ENCODE measurements at regions not wholly inside any gene's neighbourhood (a gene's known extent, or its start where the extent isn't known, plus 50 kb on each side); places are given as distances from the start of the nearest gene placed in this dataset.

DNA sequence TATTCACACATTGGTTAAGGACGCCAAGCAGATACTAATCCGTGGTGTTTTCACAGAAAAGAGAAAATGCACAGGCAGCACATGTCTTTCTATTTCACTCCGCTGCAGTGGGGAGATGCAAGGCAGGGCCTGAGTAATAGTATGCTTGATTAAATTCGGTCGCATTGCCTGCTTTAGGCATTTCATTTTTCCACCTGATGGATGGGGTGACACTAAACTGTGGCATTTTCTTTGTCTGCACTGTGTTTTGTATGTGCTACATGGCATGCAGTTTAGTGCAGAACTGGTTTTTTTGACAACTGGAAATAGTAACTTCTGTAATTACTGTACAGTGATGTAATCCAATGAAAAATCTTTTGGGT, 94.9 kb downstream of the SLC17A6 start:
- no peak for TF ChIP-seq TSHZ2 (CRISPR knock-in tag; IDR thresholded peaks at IDR 0.05)
- TF ChIP-seq, protein P1, sequence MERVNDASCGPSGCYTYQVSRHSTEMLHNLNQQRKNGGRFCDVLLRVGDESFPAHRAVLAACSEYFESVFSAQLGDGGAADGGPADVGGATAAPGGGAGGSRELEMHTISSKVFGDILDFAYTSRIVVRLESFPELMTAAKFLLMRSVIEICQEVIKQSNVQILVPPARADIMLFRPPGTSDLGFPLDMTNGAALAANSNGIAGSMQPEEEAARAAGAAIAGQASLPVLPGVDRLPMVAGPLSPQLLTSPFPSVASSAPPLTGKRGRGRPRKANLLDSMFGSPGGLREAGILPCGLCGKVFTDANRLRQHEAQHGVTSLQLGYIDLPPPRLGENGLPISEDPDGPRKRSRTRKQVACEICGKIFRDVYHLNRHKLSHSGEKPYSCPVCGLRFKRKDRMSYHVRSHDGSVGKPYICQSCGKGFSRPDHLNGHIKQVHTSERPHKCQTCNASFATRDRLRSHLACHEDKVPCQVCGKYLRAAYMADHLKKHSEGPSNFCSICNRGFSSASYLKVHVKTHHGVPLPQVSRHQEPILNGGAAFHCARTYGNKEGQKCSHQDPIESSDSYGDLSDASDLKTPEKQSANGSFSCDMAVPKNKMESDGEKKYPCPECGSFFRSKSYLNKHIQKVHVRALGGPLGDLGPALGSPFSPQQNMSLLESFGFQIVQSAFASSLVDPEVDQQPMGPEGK (CRISPR knock-in tag; IDR thresholded peaks at IDR 0.05; ENCODE audit: borderline replicate concordance) = no peak
- TF ChIP-seq BACH2 (CRISPR knock-in tag; IDR thresholded peaks at IDR 0.05; ENCODE audit: borderline replicate concordance) = no peak
- TF ChIP-seq GLIS3 (CRISPR knock-in tag; IDR thresholded peaks at IDR 0.05) = no peak
- TF ChIP-seq, protein P2, sequence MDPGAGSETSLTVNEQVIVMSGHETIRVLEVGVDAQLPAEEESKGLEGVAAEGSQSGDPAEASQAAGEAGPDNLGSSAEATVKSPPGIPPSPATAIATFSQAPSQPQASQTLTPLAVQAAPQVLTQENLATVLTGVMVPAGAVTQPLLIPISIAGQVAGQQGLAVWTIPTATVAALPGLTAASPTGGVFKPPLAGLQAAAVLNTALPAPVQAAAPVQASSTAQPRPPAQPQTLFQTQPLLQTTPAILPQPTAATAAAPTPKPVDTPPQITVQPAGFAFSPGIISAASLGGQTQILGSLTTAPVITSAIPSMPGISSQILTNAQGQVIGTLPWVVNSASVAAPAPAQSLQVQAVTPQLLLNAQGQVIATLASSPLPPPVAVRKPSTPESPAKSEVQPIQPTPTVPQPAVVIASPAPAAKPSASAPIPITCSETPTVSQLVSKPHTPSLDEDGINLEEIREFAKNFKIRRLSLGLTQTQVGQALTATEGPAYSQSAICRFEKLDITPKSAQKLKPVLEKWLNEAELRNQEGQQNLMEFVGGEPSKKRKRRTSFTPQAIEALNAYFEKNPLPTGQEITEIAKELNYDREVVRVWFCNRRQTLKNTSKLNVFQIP (CRISPR knock-in tag; IDR thresholded peaks at IDR 0.05; ENCODE audit: borderline replicate concordance, low read depth) = no peak
- no peak for TF ChIP-seq OSR1 (CRISPR knock-in tag; IDR thresholded peaks at IDR 0.05)
- no peak for TF ChIP-seq ARNTL (CRISPR knock-in tag; IDR thresholded peaks at IDR 0.05; ENCODE audit: borderline replicate concordance, low read depth)
- TF ChIP-seq ZNF565 (CRISPR knock-in tag; conservative IDR thresholded peaks at IDR 0.05; ENCODE audit: low read depth) = no peak
- no peak for TF ChIP-seq TOX (CRISPR knock-in tag; IDR thresholded peaks at IDR 0.05; ENCODE audit: borderline replicate concordance)
- TF ChIP-seq ZFP30 (CRISPR knock-in tag; IDR thresholded peaks at IDR 0.05) = no peak
- TF ChIP-seq ZC3H10 (CRISPR knock-in tag; IDR thresholded peaks at IDR 0.05) = no peak
- no peak for TF ChIP-seq TCF4 (CRISPR knock-in tag; IDR thresholded peaks at IDR 0.05; ENCODE audit: borderline replicate concordance)
- no peak for TF ChIP-seq CREB5 (CRISPR knock-in tag; IDR thresholded peaks at IDR 0.05; ENCODE audit: low read depth)
- no peak for TF ChIP-seq ISL1 (CRISPR knock-in tag; IDR thresholded peaks at IDR 0.05)
- no peak for TF ChIP-seq CSRNP3 (CRISPR knock-in tag; IDR thresholded peaks at IDR 0.05)
- TF ChIP-seq ESRRG (CRISPR knock-in tag; IDR thresholded peaks at IDR 0.05) = no peak
- no peak for TF ChIP-seq CSDC2 (CRISPR knock-in tag; IDR thresholded peaks at IDR 0.05)
- TF ChIP-seq PPARA (CRISPR knock-in tag; IDR thresholded peaks at IDR 0.05; ENCODE audit: borderline replicate concordance) = no peak
- no peak for TF ChIP-seq ZFP3 (CRISPR knock-in tag; IDR thresholded peaks at IDR 0.05)
- TF ChIP-seq SNAI2 (CRISPR knock-in tag; IDR thresholded peaks at IDR 0.05) = no peak
- no peak for ATAC-seq

DNA sequence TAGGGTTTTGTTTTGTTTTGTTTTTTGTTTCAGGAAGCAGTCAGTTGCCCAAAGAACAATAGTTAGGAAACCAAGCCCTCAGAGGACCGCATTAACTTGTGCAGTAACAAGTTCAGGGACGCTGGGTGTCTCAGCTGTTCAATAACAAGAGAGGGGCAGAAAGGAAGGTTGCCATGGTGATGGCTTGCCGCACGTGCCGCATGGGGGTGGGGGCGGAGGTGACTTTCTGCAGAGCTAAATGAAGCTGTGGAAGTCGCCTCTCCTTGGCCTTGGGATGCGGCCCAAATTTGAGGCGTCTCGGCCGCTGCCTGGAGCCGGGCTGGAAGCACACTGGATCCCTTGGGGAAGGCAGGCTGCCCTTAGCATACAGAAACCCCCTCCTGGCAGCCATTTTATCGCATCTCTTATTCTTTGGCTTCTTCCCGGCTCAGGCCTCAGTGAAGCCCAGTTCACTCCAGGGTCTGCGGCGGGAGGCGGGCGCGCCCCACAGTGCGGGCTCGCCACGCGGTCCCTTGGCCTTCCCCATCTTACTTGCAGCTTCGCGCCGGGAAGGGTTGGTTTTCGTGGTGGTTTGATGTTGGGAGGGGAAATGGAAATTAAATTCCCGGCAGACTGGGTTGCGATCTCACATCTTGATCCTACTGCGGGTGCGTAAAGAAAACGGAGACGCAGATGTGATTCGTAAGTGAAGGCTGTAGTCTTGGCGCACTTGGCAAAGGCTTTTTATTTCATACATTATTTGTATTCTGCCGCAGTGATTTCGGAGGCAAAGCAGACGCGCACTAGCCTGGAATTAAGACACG, 94.3 kb downstream of the SLC17A6 start:
- no peak for ATAC-seq
- TF ChIP-seq ESRRG (CRISPR knock-in tag; IDR thresholded peaks at IDR 0.05) (no peak), BACH2 (CRISPR knock-in tag; IDR thresholded peaks at IDR 0.05; ENCODE audit: borderline replicate concordance) (no peak), CSRNP3 (CRISPR knock-in tag; IDR thresholded peaks at IDR 0.05) (no peak), ZNF70 (CRISPR knock-in tag; IDR thresholded peaks at IDR 0.05) (no peak), ARNTL (CRISPR knock-in tag; IDR thresholded peaks at IDR 0.05; ENCODE audit: borderline replicate concordance, low read depth) (no peak), TCF4 (CRISPR knock-in tag; IDR thresholded peaks at IDR 0.05; ENCODE audit: borderline replicate concordance) (no peak), ZNF565 (CRISPR knock-in tag; conservative IDR thresholded peaks at IDR 0.05; ENCODE audit: low read depth) (no peak), CSDC2 (CRISPR knock-in tag; IDR thresholded peaks at IDR 0.05) (no peak), TOX (CRISPR knock-in tag; IDR thresholded peaks at IDR 0.05; ENCODE audit: borderline replicate concordance) (no peak), OSR1 (CRISPR knock-in tag; IDR thresholded peaks at IDR 0.05) (no peak), GLIS3 (CRISPR knock-in tag; IDR thresholded peaks at IDR 0.05) (no peak), PPARA (CRISPR knock-in tag; IDR thresholded peaks at IDR 0.05; ENCODE audit: borderline replicate concordance) (no peak)
- TF ChIP-seq, protein P1 (CRISPR knock-in tag; IDR thresholded peaks at IDR 0.05; ENCODE audit: borderline replicate concordance) = no peak
- TF ChIP-seq, protein P2 (CRISPR knock-in tag; IDR thresholded peaks at IDR 0.05; ENCODE audit: borderline replicate concordance, low read depth) = no peak

Data from SK-N-SH treated with all-trans-retinoic acid at 6 μM for 48 hours (cell line).